ENCODE measurements at regions not wholly inside any gene's neighbourhood (a gene's known extent, or its start where the extent isn't known, plus 50 kb on each side); places are given as distances from the start of the nearest gene placed in this dataset.

DNA sequence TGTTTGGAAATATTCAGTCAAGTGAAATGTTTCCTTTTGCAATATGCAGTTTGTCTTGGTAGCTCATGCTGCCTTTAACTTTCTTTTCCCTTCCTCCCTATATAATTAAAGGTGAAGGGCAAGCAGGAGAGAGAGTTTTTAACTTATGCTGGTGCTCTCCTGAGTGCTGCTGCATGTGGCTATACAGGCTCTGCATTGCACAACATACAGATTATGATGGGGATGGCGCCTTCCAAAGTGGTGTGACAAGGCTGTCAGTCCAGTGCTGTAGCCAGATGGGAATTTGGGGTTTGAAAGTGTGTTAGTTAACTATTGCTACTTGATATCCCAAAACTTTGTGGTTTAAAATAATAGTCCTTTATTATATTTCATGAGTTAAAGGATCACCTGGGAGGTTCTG lies 199.0 kb downstream of the ATP23 start:
- no peak for TF ChIP-seq POLR2AphosphoS5 (IDR thresholded peaks at IDR 0.05; ENCODE audit: low read depth, low read length)
- TF ChIP-seq, protein P1, sequence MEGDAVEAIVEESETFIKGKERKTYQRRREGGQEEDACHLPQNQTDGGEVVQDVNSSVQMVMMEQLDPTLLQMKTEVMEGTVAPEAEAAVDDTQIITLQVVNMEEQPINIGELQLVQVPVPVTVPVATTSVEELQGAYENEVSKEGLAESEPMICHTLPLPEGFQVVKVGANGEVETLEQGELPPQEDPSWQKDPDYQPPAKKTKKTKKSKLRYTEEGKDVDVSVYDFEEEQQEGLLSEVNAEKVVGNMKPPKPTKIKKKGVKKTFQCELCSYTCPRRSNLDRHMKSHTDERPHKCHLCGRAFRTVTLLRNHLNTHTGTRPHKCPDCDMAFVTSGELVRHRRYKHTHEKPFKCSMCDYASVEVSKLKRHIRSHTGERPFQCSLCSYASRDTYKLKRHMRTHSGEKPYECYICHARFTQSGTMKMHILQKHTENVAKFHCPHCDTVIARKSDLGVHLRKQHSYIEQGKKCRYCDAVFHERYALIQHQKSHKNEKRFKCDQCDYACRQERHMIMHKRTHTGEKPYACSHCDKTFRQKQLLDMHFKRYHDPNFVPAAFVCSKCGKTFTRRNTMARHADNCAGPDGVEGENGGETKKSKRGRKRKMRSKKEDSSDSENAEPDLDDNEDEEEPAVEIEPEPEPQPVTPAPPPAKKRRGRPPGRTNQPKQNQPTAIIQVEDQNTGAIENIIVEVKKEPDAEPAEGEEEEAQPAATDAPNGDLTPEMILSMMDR (IDR thresholded peaks at IDR 0.05) = no peak

All from Panc1 (cell line).